AML-193 (cell line): ENCODE measurements at regions not wholly inside any gene's neighbourhood (a gene's known extent, or its start where the extent isn't known, plus 50 kb on each side); places are given as distances from the start of the nearest gene placed in this dataset.

Source experiments
- DNase-seq, 2 experiments: peaks; one replicate each; lab custom pipeline; 2025; lab: John Stamatoyannopoulos, UW

- no peak for DNase-seq
Observed at GRCh38 chr4:161132715-161133425, 1030.9 kb downstream of the FSTL5 start.

- no peak for DNase-seq
Observed at GRCh38 chr4:161121451-161121850, 1042.3 kb downstream of the FSTL5 start.

GRCh38 chr4:161101881-161102280 is 1061.9 kb downstream of the FSTL5 start:
- no peak for DNase-seq

GRCh38 chr4:161097821-161098220 is 1066.0 kb downstream of the FSTL5 start:
- no peak for DNase-seq

- no peak for DNase-seq
Observed at GRCh38 chr4:161061046-161061445, 1102.8 kb downstream of the FSTL5 start.
